Activated naive CD8-positive, alpha-beta T cell treated with anti-CD3 and anti-CD28 coated beads, Interleukin-2, amount 10 ng/mL, durations not matched to agents 7 days and 5 days (primary cell): ENCODE measurements at regions not wholly inside any gene's neighbourhood (a gene's known extent, or its start where the extent isn't known, plus 50 kb on each side); places are given as distances from the start of the nearest gene placed in this dataset.
"Not testable (repeated sequence)": the region's sequence is repeated elsewhere in the genome, so short reads cannot be mapped to it uniquely, and the experiment has no call there.

Experiments used
- ATAC-seq: fragments of 150-1000 bp; cut with Tn5 transposase; one replicate; pipeline ENCODE4 v1.10.0; 2021; ENCODE audit warnings: low read depth, moderate library complexity
- POLR2A ChIA-PET: fragments of 350-600 bp; sonication (Branson Sonifier 250); formaldehyde crosslinking; loops from one replicate; lab custom pipeline; 2021; ENCODE audit warnings: antibody characterized with exemption; lab: Charles Lee
- DNase-seq: peaks from one replicate; pipeline ENCODE4 v3.0.0; 2021
- H3K27ac Mint-ChIP-seq: one replicate; pipeline ENCODE4 v1.8.0; 2022; ENCODE audit warnings: mild to moderate bottlenecking, mixed read lengths
- H3K27me3 Mint-ChIP-seq: one replicate; pipeline ENCODE4 v1.8.0; 2022; ENCODE audit warnings: mild to moderate bottlenecking, moderate library complexity, mixed read lengths
- H3K36me3 Mint-ChIP-seq: one replicate; pipeline ENCODE4 v1.8.0; 2021; ENCODE audit warnings: mild to moderate bottlenecking, mixed read lengths
- H3K4me1 Mint-ChIP-seq: one replicate; pipeline ENCODE4 v1.8.0; 2021; ENCODE audit warnings: mixed read lengths
- H3K4me3 Mint-ChIP-seq: one replicate; pipeline ENCODE4 v1.8.0; 2022; ENCODE audit warnings: mild to moderate bottlenecking, moderate library complexity, mixed read lengths
- H3K9me3 Mint-ChIP-seq: one replicate; pipeline ENCODE4 v1.8.0; 2021; ENCODE audit warnings: mixed read lengths

DNA sequence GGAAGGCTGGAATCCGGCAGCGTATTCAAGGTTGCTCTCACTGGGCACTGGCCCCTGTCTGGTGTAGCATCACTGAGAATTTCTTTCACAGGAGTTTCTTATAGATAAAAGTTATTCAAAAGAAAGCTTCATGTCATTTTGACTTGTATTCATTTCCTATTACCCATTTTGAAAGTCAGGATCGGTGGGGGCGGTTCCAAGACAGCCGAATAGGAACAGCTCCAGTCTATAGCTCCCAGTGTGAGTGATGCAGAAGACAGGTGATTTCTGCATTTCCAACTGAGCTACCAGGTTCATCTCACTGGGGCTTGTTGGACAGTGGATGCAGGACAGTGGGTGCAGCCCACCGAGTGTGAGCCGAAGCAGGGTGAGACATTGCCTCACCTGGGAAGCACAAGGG lies 51.5 kb upstream of the CDC42EP3 start:
- ATAC-seq, H3K9me3 Mint-ChIP-seq, H3K27me3 Mint-ChIP-seq, H3K4me1 Mint-ChIP-seq, H3K27ac Mint-ChIP-seq, POLR2A ChIA-PET, DNase-seq, H3K4me3 Mint-ChIP-seq, H3K36me3 Mint-ChIP-seq: not testable (repeated sequence)

DNA sequence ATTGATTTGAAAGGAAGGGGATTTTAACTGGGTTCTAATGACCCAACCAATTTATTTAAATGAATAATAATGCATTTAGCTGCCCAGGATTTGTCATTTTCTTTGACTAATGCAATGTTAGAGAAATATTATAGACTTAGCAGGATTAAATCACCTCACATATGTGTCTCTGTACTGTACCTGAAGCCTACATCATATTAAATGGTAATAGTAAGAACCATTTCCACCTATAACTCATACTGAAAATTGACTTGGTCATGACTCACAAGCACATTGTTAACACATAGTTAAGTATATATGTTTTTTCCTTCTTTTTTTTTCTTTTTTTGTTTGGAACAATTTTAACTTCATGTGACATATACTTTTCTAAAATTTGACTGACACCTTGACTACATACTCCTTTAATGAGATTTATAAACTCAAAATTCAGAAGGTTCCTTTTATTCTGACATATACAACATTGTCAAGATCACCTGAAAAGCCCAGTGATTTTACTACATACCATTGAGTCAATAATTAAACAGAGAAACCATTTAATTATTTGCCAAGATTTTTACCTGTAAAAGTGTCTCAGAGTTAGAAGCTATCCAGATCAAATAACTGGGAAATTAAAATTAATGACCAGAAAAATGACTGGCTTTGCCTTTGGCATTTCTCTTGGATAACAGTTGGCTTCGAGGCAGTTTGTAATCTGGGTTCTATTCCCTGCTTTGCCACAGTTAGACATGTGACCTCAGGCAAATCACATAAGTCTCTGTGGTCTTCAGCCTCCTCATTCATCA lies 58.8 kb upstream of the CDC42EP3 start:
- Mint-ChIP-seq H3K9me3 (peaks cover 2% of the 10 kb centered on the region), H3K36me3 (peaks cover 2% of the 10 kb centered on the region), H3K4me3 (no peak overlapping the region), H3K27ac (no peak overlapping the region), H3K4me1 (no peaks in the 10 kb centered on the region), H3K27me3 (no peaks in the 10 kb centered on the region)
- POLR2A ChIA-PET, result no interaction called here
- no peak for DNase-seq
- ATAC-seq, result no peak

DNA sequence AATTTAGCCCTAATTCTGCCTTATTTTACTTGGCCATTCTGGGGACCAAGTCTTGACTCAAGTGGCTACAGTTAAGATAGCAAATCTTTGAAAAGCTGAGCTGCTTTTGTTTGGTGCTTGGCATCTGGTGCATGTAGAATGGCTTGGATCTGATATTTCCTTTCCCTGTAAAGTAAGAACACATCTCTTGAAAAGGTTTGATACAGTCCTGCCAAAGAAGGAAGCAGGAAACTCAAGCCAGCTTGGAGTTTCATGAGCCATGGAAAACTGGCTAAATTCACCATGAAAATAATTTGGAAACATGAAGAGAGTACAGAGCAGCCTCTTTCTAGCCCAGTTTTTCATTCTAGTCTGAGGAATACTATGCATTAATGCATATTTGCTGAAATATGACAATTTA lies 61.0 kb upstream of the CDC42EP3 start:
- not testable (repeated sequence) for ATAC-seq, H3K36me3 Mint-ChIP-seq, H3K27me3 Mint-ChIP-seq, H3K4me3 Mint-ChIP-seq, H3K4me1 Mint-ChIP-seq, H3K27ac Mint-ChIP-seq, DNase-seq, H3K9me3 Mint-ChIP-seq
- POLR2A ChIA-PET, result interaction anchor here (0.6 kb wide), 1 partner anchor 60 kb away, joined by 3 read pairs; no protein-coding TSS in a partner anchor

DNA sequence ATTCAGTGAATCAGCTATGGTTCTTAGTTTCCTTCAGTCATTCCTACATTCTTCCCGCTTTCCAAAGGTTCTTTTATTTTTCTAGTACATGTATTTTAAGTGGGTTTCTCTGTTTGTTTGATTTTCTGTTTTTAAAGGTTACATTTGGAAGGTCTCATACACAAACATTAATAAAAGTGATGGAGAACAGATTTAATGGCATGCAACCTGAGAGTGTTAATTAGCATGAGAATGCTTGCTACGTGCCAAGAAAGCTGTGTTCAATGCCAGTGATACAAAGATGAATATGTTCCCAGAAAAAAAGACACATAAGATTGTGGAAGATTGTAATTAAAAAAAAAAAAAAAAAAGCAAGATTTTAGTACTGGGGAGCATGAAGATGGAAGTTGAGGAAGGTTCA lies 61.8 kb upstream of the CDC42EP3 start:
- POLR2A ChIA-PET, result no interaction called here
- Mint-ChIP-seq H3K27me3 (no peaks in the 10 kb centered on the region), H3K36me3 (peaks cover under 1% of the 10 kb centered on the region), H3K9me3 (peaks cover under 1% of the 10 kb centered on the region), H3K4me3 (no peak overlapping the region), H3K27ac (no peak overlapping the region), H3K4me1 (no peaks in the 10 kb centered on the region)
- DNase-seq, result no peak
- no peak for ATAC-seq

DNA sequence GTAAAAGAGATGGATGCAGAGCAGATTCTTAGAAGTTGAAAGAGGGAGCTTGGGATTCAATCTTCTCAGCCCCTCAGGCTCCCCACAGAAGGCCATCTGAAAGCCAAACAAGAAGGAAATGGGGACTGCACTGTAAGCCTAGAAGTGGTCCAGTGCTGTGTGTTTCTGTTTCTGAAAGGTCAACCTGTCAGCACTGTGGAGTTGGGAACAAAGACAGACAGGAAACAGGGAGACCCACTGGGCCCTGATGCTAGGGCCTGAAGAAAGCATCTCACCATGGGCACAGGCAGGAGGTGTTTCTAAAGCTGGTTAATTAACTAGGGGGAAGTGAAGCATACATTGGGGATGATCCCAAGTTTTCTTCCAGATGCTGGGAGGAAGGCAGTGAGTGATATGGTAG lies 62.5 kb upstream of the CDC42EP3 start:
- DNase-seq, H3K4me1 Mint-ChIP-seq, H3K27ac Mint-ChIP-seq, H3K36me3 Mint-ChIP-seq, ATAC-seq, H3K27me3 Mint-ChIP-seq, POLR2A ChIA-PET, H3K4me3 Mint-ChIP-seq, H3K9me3 Mint-ChIP-seq: not testable (repeated sequence)

DNA sequence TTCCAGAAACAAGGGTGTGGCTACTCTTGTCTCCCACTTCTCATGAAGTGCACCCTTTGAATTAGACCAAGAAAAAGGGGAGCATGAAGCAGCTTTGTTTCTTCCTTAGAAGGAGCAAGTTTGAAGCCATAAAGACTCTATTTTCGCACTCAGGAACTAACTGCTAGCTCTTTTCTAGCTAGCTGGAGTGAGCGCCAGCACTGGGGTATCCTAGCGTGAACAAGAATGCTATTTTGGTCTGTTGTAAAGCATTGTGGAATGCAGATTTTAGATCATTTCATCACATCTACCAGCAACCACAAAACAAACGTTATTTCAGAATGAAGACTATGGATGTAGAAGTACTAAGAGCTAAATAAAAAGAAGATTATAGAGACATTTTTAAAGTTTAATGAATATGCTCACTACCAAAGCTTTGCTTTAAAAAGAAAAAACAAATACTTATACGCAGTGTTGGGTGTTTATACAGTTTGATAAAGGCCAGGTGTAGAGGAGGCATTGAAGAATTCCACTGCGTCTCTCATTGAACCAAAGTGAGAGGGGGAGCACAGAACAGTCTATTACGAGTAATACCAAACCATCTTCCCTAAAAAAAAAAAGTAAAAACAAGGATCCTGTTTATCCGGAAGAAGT lies 63.6 kb upstream of the CDC42EP3 start:
- H3K4me1 Mint-ChIP-seq, H3K4me3 Mint-ChIP-seq, POLR2A ChIA-PET, ATAC-seq, H3K36me3 Mint-ChIP-seq, H3K9me3 Mint-ChIP-seq, H3K27me3 Mint-ChIP-seq, DNase-seq, H3K27ac Mint-ChIP-seq: not testable (repeated sequence)

DNA sequence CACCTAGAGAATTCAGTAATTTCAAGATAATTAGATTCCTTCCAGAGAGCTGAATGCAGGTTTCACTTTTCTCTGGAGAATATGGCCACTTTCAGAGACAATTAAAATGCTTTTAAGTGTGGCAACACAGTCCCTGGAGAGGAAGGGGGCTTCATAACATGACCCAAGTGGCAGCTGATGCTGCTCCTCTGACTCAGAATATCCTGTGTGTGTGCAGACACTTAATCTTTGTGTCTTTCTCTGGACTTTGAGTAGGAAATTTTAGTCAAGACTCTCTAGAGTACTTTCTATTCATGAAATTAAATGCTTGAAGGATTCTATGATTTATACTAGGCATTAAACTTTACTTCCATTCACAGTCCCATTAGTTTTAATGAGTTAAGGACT lies 64.1 kb upstream of the CDC42EP3 start:
- H3K27ac Mint-ChIP-seq, POLR2A ChIA-PET, H3K36me3 Mint-ChIP-seq, DNase-seq, ATAC-seq, H3K4me1 Mint-ChIP-seq, H3K27me3 Mint-ChIP-seq, H3K4me3 Mint-ChIP-seq, H3K9me3 Mint-ChIP-seq: not testable (repeated sequence)

DNA sequence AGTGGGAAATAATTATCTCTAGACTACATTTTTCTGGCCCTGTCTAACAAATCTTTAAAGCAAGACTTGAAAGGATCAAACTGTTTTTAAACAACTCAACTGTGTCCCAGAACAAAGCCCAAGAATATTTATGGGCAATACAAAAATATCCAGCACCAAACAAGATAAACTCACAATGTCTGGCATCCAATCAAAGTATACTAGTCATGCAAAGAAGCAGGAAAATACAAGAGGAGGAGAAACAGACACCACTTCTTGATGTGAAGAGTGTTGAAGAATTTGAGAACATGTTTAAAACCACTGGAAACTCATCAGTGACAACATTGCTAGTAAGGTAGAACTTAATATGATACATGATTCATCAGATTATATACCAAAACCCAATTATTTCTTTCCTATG lies 66.1 kb upstream of the CDC42EP3 start:
- Mint-ChIP-seq H3K9me3 (no peaks in the 10 kb centered on the region), H3K4me1 (no peaks in the 10 kb centered on the region), H3K27me3 (no peaks in the 10 kb centered on the region), H3K27ac (no peak overlapping the region), H3K4me3 (no peak overlapping the region), H3K36me3 (no peaks in the 10 kb centered on the region)
- POLR2A ChIA-PET, result no interaction called here
- DNase-seq (no peak), ATAC-seq (no peak)

DNA sequence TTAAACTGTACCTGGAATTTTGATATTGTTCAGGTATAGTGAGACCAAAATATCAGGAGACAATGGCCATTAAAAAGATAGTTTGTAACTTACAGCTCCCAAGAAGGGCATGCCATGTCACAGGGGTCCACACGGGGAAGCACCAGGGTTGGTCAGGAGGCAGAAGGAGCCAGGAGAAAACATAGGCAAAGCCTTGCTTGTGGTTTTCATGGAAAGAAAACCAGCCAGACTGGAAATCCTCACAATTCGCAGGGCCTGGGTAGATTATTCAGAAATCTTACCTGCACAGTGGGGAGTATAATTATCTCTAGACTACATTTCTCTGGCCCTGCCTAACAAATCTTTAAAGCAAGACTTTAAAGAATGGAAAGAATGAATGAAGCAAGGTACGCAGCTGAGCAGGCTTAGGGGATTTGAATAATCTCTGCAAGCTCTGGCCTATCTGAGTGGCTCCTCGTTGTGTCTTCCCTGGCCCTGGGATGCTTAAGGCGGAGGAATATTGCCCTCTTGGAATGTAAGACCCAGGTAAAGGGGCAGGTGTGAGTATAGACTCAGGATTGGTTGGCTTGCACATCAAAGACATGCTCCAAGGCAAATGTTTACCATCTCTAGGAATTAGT lies 66.9 kb upstream of the CDC42EP3 start:
- H3K27me3 Mint-ChIP-seq, result no peaks in the 10 kb centered on the region
- no peaks in the 10 kb centered on the region for H3K4me1 Mint-ChIP-seq
- POLR2A ChIA-PET, result no interaction called here
- DNase-seq, result no peak
- H3K4me3 Mint-ChIP-seq, result no peak overlapping the region
- no peak overlapping the region for H3K27ac Mint-ChIP-seq
- H3K36me3 Mint-ChIP-seq, result no peaks in the 10 kb centered on the region
- H3K9me3 Mint-ChIP-seq, result no peaks in the 10 kb centered on the region
- no peak for ATAC-seq

DNA sequence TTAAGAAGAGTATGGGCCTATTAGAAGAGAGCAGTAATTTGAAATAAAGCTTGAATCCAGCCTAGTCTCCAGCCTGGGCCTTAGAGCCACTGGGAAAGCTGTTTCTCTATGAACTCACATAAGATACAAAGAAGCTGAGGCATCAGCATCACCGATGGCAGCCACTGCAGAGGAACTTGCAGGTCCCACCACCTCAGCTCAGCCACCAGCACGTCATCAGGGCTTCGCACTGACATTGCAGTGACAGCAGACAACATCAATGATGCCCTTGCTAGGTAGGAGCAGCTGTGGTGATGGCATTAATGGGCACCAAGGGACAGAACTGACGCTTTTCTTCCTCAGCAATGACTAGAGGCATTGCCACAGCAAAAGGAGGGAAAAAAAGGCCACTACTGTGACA lies 67.7 kb upstream of the CDC42EP3 start:
- no peak for DNase-seq
- Mint-ChIP-seq H3K4me3 (no peak overlapping the region), H3K9me3 (no peaks in the 10 kb centered on the region), H3K4me1 (no peaks in the 10 kb centered on the region), H3K27me3 (no peaks in the 10 kb centered on the region), H3K36me3 (no peaks in the 10 kb centered on the region), H3K27ac (no peak overlapping the region)
- POLR2A ChIA-PET, result no interaction called here
- no peak for ATAC-seq

DNA sequence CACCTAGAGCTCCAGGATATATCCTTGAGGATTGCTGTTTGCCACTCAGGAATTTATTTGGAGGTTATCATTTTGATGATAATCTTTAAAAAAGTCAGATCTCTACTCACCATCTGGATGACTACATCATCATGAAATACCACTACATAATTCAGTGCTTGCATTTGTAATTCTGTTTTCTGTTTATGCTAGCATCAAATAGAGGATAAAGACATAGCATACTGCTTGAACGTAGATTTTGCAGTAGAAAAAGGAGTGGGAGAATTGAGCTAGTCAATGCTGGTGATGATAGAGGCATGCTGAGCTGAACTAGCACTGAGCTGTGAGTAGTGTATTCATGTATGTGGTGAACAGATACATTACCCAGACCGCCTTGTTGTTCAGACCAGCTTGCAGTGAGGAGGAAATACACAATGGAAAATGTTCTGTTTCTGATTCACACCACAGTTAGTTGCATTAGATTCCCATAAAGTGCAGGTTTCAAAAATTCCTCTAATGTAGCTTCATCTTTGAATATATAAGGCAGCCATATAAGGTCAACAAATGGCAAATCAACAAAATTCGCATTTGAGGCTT lies 68.8 kb upstream of the CDC42EP3 start:
- no peaks in the 10 kb centered on the region for H3K27me3 Mint-ChIP-seq
- POLR2A ChIA-PET, result no interaction called here
- no peaks in the 10 kb centered on the region for H3K4me1 Mint-ChIP-seq
- H3K4me3 Mint-ChIP-seq, result no peak overlapping the region
- no peaks in the 10 kb centered on the region for H3K36me3 Mint-ChIP-seq
- ATAC-seq (no peak), DNase-seq (no peak)
- no peaks in the 10 kb centered on the region for H3K9me3 Mint-ChIP-seq
- no peak overlapping the region for H3K27ac Mint-ChIP-seq

DNA sequence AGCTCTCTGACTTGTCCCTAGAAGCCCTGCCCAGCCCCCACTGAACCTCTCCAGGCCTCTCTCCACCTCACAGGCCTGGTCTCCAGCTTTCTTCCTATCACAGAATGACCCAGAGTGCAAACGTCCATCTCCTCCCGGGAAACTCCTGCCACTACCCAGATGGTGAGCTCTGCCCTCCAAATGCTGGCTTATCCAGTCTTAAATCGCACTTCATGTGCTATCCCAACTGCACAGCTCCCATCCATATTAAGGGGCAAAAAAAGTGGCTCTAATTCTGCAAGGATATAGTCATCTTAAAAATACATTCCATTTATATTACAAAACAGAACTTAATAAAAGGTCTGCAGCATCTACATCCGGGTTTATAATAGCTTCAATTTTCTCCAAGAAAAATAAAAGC lies 70.8 kb upstream of the CDC42EP3 start:
- H3K27ac Mint-ChIP-seq, result no peak overlapping the region
- POLR2A ChIA-PET, result no interaction called here
- H3K4me3 Mint-ChIP-seq, result no peak overlapping the region
- H3K36me3 Mint-ChIP-seq, result no peaks in the 10 kb centered on the region
- H3K27me3 Mint-ChIP-seq, result no peaks in the 10 kb centered on the region
- DNase-seq, result no peak
- ATAC-seq, result no peak
- no peaks in the 10 kb centered on the region for H3K9me3 Mint-ChIP-seq
- no peaks in the 10 kb centered on the region for H3K4me1 Mint-ChIP-seq

DNA sequence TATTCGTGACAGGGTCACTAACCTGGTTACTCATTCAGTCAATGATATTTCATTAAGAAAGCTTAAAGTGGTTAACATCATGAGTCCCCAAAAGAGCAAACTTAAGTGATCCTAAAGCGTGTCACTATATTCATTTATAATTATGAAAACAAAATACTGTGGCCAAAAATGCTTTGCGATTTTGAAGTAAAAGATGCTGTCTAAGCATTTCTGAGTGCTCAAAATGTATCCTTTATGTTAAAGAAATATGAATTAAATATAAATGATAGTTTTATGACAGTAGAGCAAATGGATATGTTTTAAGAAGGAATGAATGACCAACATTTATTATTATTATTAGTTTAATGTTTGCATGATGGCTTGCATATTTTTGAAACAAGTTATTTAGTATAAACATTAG lies 72.6 kb upstream of the CDC42EP3 start:
- POLR2A ChIA-PET, result no interaction called here
- no peak for DNase-seq
- Mint-ChIP-seq H3K9me3 (no peaks in the 10 kb centered on the region), H3K4me3 (no peak overlapping the region), H3K27ac (no peak overlapping the region), H3K36me3 (no peaks in the 10 kb centered on the region), H3K4me1 (no peaks in the 10 kb centered on the region), H3K27me3 (no peaks in the 10 kb centered on the region)
- ATAC-seq, result no peak

DNA sequence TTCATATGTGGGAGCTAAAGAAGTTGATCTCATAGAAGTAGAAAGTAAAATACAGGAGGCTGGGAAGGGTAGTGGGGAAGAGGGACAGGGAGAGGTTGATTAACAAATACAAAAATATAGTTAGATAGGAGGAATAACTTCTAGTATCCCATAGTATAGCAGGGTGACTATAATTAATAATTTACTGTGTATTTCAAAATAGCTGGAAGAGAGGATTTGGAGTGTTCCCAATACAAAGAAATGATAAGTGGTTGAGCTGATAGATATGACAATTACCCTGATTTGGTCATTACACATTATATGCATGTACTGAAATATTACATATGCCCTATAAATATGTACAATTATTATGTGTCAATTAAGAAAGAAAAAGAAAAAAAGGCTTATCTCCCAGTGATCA lies 73.5 kb upstream of the CDC42EP3 start:
- H3K36me3 Mint-ChIP-seq, DNase-seq, ATAC-seq, H3K27me3 Mint-ChIP-seq, H3K27ac Mint-ChIP-seq, H3K4me1 Mint-ChIP-seq, H3K4me3 Mint-ChIP-seq, H3K9me3 Mint-ChIP-seq, POLR2A ChIA-PET: not testable (repeated sequence)
